Tibial nerve (tissue), 4 donors: ENCODE measurements at regions not wholly inside any gene's neighbourhood (a gene's known extent, or its start where the extent isn't known, plus 50 kb on each side); places are given as distances from the start of the nearest gene placed in this dataset.

Experiments
- DNase-seq, 2 donors: peaks; one replicate each; pipeline ENCODE4 v3.0.0-alpha.2; 2019; ENCODE audit warnings: low spot score in 2 of 2
- H3K27ac ChIP-seq, 4 donors: fragments of 200-600 bp; sonication (generic) in 3 of 4; one replicate each; pipeline ENCODE4 v1.5.1; 2017 to 2019; ENCODE audit warnings: mild to moderate bottlenecking in 1 of 4
- H3K27me3 ChIP-seq, 2 donors: fragments of 200-600 bp; sonication (generic) in 1 of 2; one replicate each; pipeline versions ENCODE4 v1.5.1 to v1.6.0; 2017 to 2019
- H3K36me3 ChIP-seq, 3 donors: fragments of 200-600 bp; sonication (generic); one replicate each; pipeline ENCODE4 v1.5.1; 2018 to 2019
- H3K4me1 ChIP-seq, 4 donors: fragments of 200-600 bp; sonication (generic) in 3 of 4; one replicate each; pipeline ENCODE4 v1.5.1; 2017 to 2019
- H3K4me3 ChIP-seq, 4 donors: fragments of 200-600 bp; sonication (generic) in 3 of 4; one replicate each; pipeline ENCODE4 v1.5.1; 2017 to 2019; ENCODE audit warnings: mild to moderate bottlenecking in 1 of 4, moderate library complexity in 1 of 4
- H3K9me3 ChIP-seq, 4 donors: fragments of 200-600 bp; sonication (generic) in 3 of 4; one replicate each; pipeline ENCODE4 v1.5.1; 2017 to 2019
- CTCF ChIP-seq, 5 experiments: fragments of 200-600 bp in 3 of 5; fragments of 450-650 bp in 2 of 5; sonication (generic) in 3 of 5; IDR thresholded peaks; one replicate each; pipeline ENCODE4 v1.5.1; 2016 to 2019; ENCODE audit warnings: antibody characterized with exemption in 5 of 5, mild to moderate bottlenecking in 3 of 5, moderate library complexity in 2 of 5
- EP300 ChIP-seq, 2 donors: sonication (generic); formaldehyde crosslinking; IDR thresholded peaks; one replicate each; pipeline ENCODE4 v1.6.1; 2017; ENCODE audit warnings: antibody characterized with exemption in 2 of 2, mild to moderate bottlenecking in 1 of 2
- POLR2A ChIP-seq, 2 donors: fragments of 450-650 bp; IDR thresholded peaks; one replicate each; pipeline ENCODE4 v1.6.1; 2017; ENCODE audit warnings: antibody characterized with exemption in 2 of 2, mild to moderate bottlenecking in 2 of 2, moderate library complexity in 2 of 2
- WGBS, 2 donors: methylation state at CpG; one replicate each; pipeline ENCODE4 v1.1.5; 2018; 5-methylcytosine and 5-hydroxymethylcytosine counted together

GRCh38 chr6:114783783-114784182 lies 441.0 kb upstream of the HS3ST5 start:
- no peak overlapping the region for H3K4me3 ChIP-seq
- TF ChIP-seq POLR2A (IDR thresholded peaks at IDR 0.05) (no peak), EP300 (IDR thresholded peaks at IDR 0.05) (no peak), CTCF (IDR thresholded peaks at IDR 0.05) (no peak)
- no peak for DNase-seq
- H3K27ac ChIP-seq: no peak overlapping the region
- H3K27me3 ChIP-seq: no peaks in the 10 kb centered on the region
- 63 to 77% methylated on average over 3 of the region's 3 CpGs for WGBS, 2 donors
- H3K9me3 ChIP-seq: peaks cover 0 to 3% (median 1%) of the 10 kb centered on the region in 4 donors
- no peaks in the 10 kb centered on the region for H3K36me3 ChIP-seq
- H3K4me1 ChIP-seq: no peaks in the 10 kb centered on the region

DNA sequence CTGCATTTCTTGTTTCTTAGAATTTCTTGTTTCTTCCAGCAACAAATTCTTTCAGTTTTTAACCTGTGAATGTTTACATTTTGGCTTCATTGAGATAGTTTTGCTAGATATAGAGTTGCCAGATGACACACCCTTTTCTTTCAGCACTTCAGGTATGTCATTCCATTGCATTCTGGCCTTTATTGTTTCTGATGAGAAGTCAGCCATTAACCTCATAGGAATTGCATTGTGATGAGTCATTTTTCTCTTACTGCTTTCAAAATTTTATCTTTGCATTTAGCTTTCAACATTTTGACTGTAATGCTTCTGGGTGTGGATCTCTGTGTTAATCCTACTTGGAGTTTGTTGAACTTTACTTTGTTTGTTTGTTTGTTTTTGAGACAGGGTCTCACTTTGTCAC lies 440.3 kb upstream of the HS3ST5 start:
- no peak overlapping the region for H3K27ac ChIP-seq
- H3K9me3 ChIP-seq: peaks cover 0 to 3% (median 1%) of the 10 kb centered on the region in 4 donors
- H3K4me3 ChIP-seq: no peak overlapping the region
- TF ChIP-seq EP300 (IDR thresholded peaks at IDR 0.05) (no peak), POLR2A (IDR thresholded peaks at IDR 0.05) (no peak), CTCF (IDR thresholded peaks at IDR 0.05) (no peak)
- DNase-seq: no peak
- no peaks in the 10 kb centered on the region for H3K4me1 ChIP-seq
- no peaks in the 10 kb centered on the region for H3K36me3 ChIP-seq
- H3K27me3 ChIP-seq: no peaks in the 10 kb centered on the region

DNA sequence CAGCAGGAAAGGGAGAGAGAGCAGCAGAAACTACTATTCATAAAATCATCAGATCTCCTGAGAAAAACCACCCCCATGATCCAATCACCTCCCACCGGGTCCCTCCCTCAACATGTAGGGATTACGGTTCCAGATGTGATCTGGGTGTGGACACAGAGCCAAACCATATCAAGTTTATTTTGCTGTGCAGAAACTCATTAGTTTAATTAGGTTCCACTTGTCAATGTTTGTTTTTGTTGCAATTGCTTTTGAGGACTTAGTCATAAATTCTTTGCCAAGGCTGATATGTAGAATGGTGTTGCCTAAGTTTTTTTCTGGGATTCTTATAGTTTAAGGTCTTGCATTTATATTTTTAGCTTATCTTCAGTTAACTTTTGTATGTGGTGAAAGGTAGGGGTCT lies 422.0 kb upstream of the HS3ST5 start:
- Histone ChIP-seq H3K27me3 (no peaks in the 10 kb centered on the region), H3K4me3 (no peak overlapping the region), H3K4me1 (no peaks in the 10 kb centered on the region), H3K27ac (no peak overlapping the region), H3K36me3 (no peaks in the 10 kb centered on the region), H3K9me3 (no peaks in the 10 kb centered on the region)
- 72 to 91% methylated on average over 2 of the region's 2 CpGs for WGBS, 2 donors
- no peak for DNase-seq
- TF ChIP-seq CTCF (IDR thresholded peaks at IDR 0.05) (no peak), POLR2A (IDR thresholded peaks at IDR 0.05) (no peak), EP300 (IDR thresholded peaks at IDR 0.05) (no peak)

DNA sequence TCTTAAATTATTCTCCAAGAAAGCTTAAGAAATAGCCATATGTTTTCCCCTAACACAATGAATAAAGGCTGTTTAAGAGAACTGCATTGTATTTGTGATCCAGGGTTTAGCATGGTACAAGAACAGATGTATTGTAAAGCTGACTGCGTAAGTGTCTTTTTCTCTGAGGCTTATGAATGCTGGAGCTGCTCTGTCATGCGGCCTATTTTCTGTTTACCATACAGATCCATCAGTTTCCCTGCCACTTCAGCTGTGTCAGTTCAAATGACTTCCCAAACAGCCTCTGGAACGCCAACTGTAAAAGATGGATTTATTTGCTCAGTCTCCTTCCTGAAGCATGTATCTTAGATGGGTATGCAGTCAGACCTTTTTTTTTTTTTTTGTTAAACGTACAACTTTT lies 419.3 kb upstream of the HS3ST5 start:
- H3K4me1 ChIP-seq: no peaks in the 10 kb centered on the region
- no peaks in the 10 kb centered on the region for H3K9me3 ChIP-seq
- DNase-seq: no peak
- TF ChIP-seq CTCF (IDR thresholded peaks at IDR 0.05) (no peak), EP300 (IDR thresholded peaks at IDR 0.05) (no peak), POLR2A (IDR thresholded peaks at IDR 0.05) (no peak)
- H3K27me3 ChIP-seq: no peaks in the 10 kb centered on the region
- H3K4me3 ChIP-seq: no peak overlapping the region
- H3K36me3 ChIP-seq: no peaks in the 10 kb centered on the region
- 36 to 62% methylated on average over 4 of the region's 4 CpGs for WGBS, 2 donors
- no peak overlapping the region for H3K27ac ChIP-seq

DNA sequence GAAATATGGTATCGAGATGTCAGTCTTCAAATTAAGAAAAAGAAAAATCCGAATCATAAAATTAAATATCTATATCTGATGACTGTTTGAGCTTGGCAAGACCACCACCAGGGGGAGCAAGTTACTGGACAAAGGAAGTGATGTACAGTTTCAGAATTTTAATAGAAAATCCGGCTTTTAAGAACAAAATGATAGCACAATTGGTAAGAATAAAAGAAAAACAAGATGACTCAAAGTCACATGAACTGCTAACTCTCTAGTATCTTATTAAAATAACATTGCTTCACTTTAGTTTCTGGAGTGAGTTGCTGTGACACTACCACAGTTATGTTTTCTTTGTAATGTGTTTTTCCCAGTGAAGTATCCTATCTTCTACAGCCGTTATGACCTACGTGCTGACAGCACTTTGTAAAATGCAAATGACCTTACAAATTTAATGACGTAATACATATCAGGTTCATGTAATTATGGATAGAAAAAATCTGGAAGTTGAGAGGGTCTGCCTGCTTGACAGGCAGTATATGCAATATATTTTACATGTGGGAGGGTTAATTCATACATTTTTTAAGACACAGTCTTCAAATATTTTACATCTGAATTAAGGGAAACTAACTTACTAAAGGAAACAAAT lies 405.3 kb upstream of the HS3ST5 start:
- no peak overlapping the region for H3K27ac ChIP-seq
- no peak overlapping the region for H3K4me3 ChIP-seq
- no peaks in the 10 kb centered on the region for H3K9me3 ChIP-seq
- H3K36me3 ChIP-seq: no peaks in the 10 kb centered on the region
- H3K27me3 ChIP-seq: no peaks in the 10 kb centered on the region
- TF ChIP-seq CTCF (IDR thresholded peaks at IDR 0.05) (peak; percentile 32 to 54 (median 48)), EP300 (IDR thresholded peaks at IDR 0.05) (no peak), POLR2A (IDR thresholded peaks at IDR 0.05) (no peak)
- no peaks in the 10 kb centered on the region for H3K4me1 ChIP-seq
- DNase-seq: peak; percentile 25 to 70
- 14 to 21% methylated on average over 6 of the region's 6 CpGs for WGBS, 2 donors
